ENCODE measurements at regions not wholly inside any gene's neighbourhood (a gene's known extent, or its start where the extent isn't known, plus 50 kb on each side); places are given as distances from the start of the nearest gene placed in this dataset.

DNA sequence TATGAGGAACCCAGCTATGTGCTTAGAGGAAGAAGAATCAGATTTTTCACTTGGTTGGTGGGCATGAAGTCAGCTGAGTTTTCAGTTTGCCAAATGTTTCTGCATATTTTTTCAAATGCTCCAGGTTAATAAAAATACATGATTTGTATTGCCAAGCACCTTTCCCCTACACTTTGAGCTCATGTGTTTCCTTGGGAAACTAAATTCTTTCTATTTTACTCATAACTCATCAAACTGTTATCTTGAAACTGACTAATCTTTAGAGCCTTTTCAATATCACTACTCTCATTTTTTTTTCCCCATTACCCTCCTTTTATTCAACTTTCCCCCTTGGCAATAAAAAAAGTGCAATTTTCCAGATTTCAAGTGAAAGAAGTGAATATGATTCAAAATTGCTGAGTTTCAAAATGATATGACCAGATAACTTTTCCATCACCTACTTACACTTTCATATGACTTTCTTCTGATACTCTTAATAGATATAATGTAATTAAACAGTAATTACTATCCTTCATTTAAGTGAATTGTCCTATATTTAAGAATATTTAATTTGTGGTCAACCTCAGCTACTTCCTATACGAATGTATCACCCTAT lies 91.9 kb upstream of the SOX6 start:
- DNase-seq (ENCODE audit: low spot score), result no peak
- TF ChIP-seq, protein P1, sequence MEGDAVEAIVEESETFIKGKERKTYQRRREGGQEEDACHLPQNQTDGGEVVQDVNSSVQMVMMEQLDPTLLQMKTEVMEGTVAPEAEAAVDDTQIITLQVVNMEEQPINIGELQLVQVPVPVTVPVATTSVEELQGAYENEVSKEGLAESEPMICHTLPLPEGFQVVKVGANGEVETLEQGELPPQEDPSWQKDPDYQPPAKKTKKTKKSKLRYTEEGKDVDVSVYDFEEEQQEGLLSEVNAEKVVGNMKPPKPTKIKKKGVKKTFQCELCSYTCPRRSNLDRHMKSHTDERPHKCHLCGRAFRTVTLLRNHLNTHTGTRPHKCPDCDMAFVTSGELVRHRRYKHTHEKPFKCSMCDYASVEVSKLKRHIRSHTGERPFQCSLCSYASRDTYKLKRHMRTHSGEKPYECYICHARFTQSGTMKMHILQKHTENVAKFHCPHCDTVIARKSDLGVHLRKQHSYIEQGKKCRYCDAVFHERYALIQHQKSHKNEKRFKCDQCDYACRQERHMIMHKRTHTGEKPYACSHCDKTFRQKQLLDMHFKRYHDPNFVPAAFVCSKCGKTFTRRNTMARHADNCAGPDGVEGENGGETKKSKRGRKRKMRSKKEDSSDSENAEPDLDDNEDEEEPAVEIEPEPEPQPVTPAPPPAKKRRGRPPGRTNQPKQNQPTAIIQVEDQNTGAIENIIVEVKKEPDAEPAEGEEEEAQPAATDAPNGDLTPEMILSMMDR (IDR thresholded peaks at IDR 0.05; ENCODE audit: extremely low read depth, missing control alignments), result no peak

DNA sequence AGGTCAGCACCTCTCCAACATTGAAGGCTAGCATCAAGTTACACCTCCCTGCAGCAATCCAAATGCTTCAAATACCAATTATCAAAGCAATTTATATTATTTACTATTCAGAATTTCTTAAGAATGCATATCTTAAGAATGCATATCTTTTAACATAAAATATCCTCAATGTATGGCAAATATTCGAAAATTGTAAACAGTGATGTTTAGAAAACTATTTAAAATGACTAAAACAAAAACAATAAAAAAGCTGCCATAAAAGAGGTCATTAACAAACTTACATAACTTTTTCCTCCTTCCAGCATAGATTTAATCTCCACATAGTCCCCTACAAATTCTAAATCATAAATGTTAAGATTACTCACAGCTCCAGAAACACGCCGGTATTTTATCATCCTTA lies 85.1 kb upstream of the SOX6 start:
- DNase-seq (ENCODE audit: low spot score), result no peak
- TF ChIP-seq, protein P1 (IDR thresholded peaks at IDR 0.05; ENCODE audit: extremely low read depth, missing control alignments), result no peak

DNA sequence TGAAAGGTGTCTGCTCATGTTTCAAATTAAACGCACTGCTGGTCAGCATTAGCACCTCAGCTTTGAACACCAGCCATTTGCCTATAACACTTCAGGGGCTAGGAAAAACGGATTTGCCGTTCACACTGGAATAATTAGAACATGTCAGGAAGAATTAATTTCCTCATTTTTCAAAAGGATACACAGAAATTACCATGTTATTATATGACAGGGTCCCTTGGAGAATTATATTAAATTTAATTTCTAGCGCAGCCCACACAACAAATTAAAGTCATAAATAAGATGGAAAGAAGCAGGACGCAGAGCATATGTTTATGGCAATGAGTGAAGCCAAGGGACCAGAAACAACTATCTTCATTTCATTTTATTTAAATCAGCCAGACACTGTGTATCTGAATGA lies 83.8 kb upstream of the SOX6 start:
- DNase-seq (ENCODE audit: low spot score), result no peak
- TF ChIP-seq, protein P1 (IDR thresholded peaks at IDR 0.05; ENCODE audit: extremely low read depth, missing control alignments), result no peak

DNA sequence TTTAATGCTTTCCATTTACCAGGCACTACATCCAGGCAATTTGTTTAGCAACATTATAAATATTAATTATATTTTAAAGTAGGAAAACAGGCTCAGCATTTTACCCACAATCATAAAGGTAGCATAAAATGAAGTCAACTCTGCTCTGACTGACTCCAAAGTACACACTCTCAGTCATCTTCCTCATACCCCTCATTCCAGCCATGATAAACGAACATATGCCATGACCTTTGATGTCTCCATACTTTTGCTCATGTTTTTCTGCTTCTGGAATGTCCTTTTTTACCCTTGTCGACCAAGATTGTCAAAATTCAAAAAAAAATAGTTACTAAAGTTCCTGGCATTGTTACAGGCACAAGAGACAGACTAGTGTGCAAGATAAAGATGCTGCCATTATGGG lies 77.7 kb upstream of the SOX6 start:
- TF ChIP-seq, protein P1 (IDR thresholded peaks at IDR 0.05; ENCODE audit: extremely low read depth, missing control alignments), result no peak
- DNase-seq (ENCODE audit: low spot score), result no peak

DNA sequence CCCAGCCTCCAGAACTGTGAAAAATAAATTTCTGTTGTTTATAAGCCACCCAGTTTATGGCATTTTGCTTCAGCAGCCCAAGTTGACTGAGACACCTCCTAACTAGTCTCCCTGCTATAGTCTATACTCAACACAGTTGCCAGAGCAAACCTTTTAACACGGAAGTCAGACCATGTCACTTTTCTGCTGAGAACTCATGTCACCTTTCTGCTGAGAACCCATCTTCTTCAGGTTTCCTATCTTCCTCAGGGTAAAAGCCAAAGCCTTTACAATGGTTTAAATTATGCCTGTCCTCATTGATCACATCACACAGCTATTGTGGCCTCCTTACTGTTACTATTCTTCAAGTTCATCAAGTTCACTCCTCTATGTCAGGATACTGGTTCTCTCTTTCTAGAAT lies 74.3 kb upstream of the SOX6 start:
- TF ChIP-seq, protein P1 (IDR thresholded peaks at IDR 0.05; ENCODE audit: extremely low read depth, missing control alignments), result no peak
- no peak for DNase-seq (ENCODE audit: low spot score)

DNA sequence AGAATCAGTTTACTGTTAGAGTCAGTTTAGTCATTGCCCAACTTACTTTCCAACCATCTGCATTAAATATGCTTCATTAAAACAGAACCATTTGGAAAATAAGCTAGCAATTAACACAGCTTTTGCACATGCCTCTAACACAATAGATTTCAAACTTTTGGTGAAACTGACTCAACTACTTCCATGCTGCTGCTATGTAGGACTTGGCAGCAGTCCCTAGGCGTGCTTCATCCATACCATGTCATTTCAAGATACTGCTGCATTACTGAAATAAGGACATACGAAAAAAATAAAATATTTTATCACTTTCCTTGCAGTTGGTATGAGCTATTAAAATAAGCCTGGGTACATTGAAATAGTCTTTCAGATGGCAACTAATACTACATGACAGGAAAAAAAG lies 65.5 kb upstream of the SOX6 start:
- TF ChIP-seq, protein P1 (IDR thresholded peaks at IDR 0.05; ENCODE audit: extremely low read depth, missing control alignments), result no peak
- DNase-seq (ENCODE audit: low spot score), result no peak

DNA sequence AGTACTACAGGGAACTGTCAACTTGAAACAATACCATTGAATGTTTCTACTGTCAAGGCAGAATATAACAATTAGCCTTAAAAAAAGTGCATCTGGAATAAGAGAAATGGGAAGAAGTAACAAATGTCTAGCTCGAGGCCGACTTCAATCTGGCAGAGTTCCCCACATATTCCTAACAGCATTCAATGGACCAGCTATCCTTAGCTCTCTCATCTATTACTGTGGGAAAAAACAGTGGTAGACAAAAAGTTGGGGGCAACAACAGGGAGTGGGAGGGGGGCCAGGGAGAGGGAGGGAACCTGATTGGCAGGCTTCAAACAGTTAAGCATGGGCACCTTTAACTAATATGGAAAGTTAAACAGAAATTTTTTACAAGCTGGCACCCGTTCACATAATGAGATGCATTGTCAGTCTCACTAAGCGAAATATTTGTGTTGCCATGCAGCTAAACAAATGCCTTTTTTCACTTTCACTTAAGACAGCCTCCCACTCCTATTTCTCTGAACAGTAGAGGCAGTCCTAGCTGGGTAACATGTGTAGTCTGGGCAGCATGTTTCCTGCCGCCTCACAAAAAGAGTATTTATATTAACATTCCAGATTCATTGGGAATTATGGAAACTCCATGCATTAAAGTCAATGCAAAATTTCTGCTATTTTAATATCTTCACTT lies 62.2 kb upstream of the SOX6 start:
- no peak for DNase-seq (ENCODE audit: low spot score)
- TF ChIP-seq, protein P1 (IDR thresholded peaks at IDR 0.05; ENCODE audit: extremely low read depth, missing control alignments), result no peak
